Hepatocyte (in vitro differentiated cells): ENCODE measurements at regions not wholly inside any gene's neighbourhood (a gene's known extent, or its start where the extent isn't known, plus 50 kb on each side); places are given as distances from the start of the nearest gene placed in this dataset.

Experiments used
- CTCF ChIP-seq: fragments of 200-600 bp; sonication (generic); IDR thresholded peaks from 2 replicates; pipeline ENCODE4 v1.5.1; 2016; ENCODE audit warnings: antibody characterized with exemption, mild to moderate bottlenecking; ENCODE audit not compliant: poor library complexity
- EZH2 ChIP-seq: fragments of 200-600 bp; sonication (generic); IDR thresholded peaks from 2 replicates; pipeline ENCODE4 v1.6.1; 2016; ENCODE audit warnings: antibody characterized with exemption, mild to moderate bottlenecking, borderline replicate concordance

GRCh38 chr20:53809728-53810365 is 216.2 kb upstream of the ZNF217 start:
- TF ChIP-seq EZH2, result no peak
- no peak for TF ChIP-seq CTCF
